Gastroesophageal sphincter (tissue), 3 donors: ENCODE measurements at regions not wholly inside any gene's neighbourhood (a gene's known extent, or its start where the extent isn't known, plus 50 kb on each side); places are given as distances from the start of the nearest gene placed in this dataset.

Source experiments
- POLR2A ChIP-seq, 2 donors: fragments of 450-650 bp; IDR thresholded peaks; one replicate each; pipeline ENCODE4 v1.6.1; 2017; ENCODE audit warnings: antibody characterized with exemption in 2 of 2, mild to moderate bottlenecking in 2 of 2, moderate library complexity in 1 of 2
- POLR2AphosphoS5 ChIP-seq: sonication (generic); formaldehyde crosslinking; IDR thresholded peaks from one replicate; pipeline ENCODE4 v1.6.1; 2017; ENCODE audit warnings: antibody characterized with exemption
- TF ChIP-seq, protein P1 (sequence below), 4 experiments: fragments of 200-600 bp in 2 of 4; fragments of 450-650 bp in 2 of 4; sonication (generic) in 1 of 4; IDR thresholded peaks; one replicate each; pipeline ENCODE4 v1.5.1; 2017 to 2019; ENCODE audit warnings: antibody characterized with exemption in 4 of 4, mild to moderate bottlenecking in 2 of 4, moderate library complexity in 2 of 4

DNA sequence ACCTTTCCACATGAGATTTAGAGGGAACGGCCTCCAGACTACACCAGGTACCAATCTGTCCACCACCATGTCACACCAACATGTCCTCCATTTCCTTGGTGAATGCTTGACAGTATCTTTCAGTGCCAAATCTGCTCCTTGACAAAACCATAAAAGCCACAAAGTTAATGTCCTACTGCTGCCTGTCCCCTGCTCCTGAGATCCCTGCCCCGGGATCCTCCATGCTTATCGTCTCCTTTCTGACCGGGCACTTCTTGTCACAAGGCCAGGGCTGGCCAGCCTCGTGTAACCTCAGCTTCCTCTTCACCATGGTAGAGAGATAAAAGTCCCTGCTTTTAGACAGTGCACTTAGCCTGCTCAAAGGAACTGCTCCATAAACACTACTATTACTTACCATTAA, 136.2 kb downstream of the NAV1 start:
- TF ChIP-seq POLR2AphosphoS5: no peak
- TF ChIP-seq, protein P1, sequence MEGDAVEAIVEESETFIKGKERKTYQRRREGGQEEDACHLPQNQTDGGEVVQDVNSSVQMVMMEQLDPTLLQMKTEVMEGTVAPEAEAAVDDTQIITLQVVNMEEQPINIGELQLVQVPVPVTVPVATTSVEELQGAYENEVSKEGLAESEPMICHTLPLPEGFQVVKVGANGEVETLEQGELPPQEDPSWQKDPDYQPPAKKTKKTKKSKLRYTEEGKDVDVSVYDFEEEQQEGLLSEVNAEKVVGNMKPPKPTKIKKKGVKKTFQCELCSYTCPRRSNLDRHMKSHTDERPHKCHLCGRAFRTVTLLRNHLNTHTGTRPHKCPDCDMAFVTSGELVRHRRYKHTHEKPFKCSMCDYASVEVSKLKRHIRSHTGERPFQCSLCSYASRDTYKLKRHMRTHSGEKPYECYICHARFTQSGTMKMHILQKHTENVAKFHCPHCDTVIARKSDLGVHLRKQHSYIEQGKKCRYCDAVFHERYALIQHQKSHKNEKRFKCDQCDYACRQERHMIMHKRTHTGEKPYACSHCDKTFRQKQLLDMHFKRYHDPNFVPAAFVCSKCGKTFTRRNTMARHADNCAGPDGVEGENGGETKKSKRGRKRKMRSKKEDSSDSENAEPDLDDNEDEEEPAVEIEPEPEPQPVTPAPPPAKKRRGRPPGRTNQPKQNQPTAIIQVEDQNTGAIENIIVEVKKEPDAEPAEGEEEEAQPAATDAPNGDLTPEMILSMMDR (IDR thresholded peaks at IDR 0.05): no peak
- no peak for TF ChIP-seq POLR2A (IDR thresholded peaks at IDR 0.05)
